H1 (cell line): ENCODE measurements at regions not wholly inside any gene's neighbourhood (a gene's known extent, or its start where the extent isn't known, plus 50 kb on each side); places are given as distances from the start of the nearest gene placed in this dataset.

Source experiments
- TF ChIP-seq, protein P1 (sequence below): fragments of 300-600 bp; sonication (generic); IDR thresholded peaks from 2 replicates; pipeline ENCODE4 v1.7.1; 2012; ENCODE audit warnings: low read length, moderate library complexity, mild to moderate bottlenecking, inconsistent platforms; ENCODE audit not compliant: insufficient replicate concordance

DNA sequence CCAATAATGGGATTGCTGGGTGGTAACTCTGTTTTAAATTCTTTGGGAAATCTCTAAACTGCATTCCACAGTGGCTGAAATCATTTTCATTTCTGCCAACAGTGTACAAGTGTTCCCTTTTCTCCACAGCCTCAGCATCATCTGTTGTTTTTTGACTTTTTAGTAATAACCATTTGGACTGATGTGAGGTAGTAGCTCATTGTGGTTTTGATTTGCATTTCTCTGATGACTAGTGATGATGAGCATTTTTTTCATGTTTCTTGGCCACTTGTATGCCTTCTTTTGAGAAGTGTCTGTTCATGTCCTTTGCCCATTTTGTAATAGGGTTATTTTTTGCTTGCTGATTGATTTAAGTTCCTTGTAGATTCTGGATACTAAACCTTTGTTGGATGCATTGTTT is 131.9 kb upstream of the B3GALT2 start (continued):
- TF ChIP-seq, protein P1, sequence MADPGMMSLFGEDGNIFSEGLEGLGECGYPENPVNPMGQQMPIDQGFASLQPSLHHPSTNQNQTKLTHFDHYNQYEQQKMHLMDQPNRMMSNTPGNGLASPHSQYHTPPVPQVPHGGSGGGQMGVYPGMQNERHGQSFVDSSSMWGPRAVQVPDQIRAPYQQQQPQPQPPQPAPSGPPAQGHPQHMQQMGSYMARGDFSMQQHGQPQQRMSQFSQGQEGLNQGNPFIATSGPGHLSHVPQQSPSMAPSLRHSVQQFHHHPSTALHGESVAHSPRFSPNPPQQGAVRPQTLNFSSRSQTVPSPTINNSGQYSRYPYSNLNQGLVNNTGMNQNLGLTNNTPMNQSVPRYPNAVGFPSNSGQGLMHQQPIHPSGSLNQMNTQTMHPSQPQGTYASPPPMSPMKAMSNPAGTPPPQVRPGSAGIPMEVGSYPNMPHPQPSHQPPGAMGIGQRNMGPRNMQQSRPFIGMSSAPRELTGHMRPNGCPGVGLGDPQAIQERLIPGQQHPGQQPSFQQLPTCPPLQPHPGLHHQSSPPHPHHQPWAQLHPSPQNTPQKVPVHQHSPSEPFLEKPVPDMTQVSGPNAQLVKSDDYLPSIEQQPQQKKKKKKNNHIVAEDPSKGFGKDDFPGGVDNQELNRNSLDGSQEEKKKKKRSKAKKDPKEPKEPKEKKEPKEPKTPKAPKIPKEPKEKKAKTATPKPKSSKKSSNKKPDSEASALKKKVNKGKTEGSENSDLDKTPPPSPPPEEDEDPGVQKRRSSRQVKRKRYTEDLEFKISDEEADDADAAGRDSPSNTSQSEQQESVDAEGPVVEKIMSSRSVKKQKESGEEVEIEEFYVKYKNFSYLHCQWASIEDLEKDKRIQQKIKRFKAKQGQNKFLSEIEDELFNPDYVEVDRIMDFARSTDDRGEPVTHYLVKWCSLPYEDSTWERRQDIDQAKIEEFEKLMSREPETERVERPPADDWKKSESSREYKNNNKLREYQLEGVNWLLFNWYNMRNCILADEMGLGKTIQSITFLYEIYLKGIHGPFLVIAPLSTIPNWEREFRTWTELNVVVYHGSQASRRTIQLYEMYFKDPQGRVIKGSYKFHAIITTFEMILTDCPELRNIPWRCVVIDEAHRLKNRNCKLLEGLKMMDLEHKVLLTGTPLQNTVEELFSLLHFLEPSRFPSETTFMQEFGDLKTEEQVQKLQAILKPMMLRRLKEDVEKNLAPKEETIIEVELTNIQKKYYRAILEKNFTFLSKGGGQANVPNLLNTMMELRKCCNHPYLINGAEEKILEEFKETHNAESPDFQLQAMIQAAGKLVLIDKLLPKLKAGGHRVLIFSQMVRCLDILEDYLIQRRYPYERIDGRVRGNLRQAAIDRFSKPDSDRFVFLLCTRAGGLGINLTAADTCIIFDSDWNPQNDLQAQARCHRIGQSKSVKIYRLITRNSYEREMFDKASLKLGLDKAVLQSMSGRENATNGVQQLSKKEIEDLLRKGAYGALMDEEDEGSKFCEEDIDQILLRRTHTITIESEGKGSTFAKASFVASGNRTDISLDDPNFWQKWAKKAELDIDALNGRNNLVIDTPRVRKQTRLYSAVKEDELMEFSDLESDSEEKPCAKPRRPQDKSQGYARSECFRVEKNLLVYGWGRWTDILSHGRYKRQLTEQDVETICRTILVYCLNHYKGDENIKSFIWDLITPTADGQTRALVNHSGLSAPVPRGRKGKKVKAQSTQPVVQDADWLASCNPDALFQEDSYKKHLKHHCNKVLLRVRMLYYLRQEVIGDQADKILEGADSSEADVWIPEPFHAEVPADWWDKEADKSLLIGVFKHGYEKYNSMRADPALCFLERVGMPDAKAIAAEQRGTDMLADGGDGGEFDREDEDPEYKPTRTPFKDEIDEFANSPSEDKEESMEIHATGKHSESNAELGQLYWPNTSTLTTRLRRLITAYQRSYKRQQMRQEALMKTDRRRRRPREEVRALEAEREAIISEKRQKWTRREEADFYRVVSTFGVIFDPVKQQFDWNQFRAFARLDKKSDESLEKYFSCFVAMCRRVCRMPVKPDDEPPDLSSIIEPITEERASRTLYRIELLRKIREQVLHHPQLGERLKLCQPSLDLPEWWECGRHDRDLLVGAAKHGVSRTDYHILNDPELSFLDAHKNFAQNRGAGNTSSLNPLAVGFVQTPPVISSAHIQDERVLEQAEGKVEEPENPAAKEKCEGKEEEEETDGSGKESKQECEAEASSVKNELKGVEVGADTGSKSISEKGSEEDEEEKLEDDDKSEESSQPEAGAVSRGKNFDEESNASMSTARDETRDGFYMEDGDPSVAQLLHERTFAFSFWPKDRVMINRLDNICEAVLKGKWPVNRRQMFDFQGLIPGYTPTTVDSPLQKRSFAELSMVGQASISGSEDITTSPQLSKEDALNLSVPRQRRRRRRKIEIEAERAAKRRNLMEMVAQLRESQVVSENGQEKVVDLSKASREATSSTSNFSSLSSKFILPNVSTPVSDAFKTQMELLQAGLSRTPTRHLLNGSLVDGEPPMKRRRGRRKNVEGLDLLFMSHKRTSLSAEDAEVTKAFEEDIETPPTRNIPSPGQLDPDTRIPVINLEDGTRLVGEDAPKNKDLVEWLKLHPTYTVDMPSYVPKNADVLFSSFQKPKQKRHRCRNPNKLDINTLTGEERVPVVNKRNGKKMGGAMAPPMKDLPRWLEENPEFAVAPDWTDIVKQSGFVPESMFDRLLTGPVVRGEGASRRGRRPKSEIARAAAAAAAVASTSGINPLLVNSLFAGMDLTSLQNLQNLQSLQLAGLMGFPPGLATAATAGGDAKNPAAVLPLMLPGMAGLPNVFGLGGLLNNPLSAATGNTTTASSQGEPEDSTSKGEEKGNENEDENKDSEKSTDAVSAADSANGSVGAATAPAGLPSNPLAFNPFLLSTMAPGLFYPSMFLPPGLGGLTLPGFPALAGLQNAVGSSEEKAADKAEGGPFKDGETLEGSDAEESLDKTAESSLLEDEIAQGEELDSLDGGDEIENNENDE = no peak
